ENCODE measurements at regions not wholly inside any gene's neighbourhood (a gene's known extent, or its start where the extent isn't known, plus 50 kb on each side); places are given as distances from the start of the nearest gene placed in this dataset.

GRCh38 chr1:208362011-208362410, 117.8 kb upstream of the PLXNA2 start:
- TF ChIP-seq TAF1 (IDR thresholded peaks at IDR 0.05; ENCODE audit: borderline replicate concordance, insufficient read depth, low read length) = no peak
- TF ChIP-seq FOXP2 (optimal IDR thresholded peaks at IDR 0.05; ENCODE audit: borderline replicate concordance, extremely low read depth, extremely low read length, insufficient read depth) = no peak
- no peak for TF ChIP-seq REST (IDR thresholded peaks at IDR 0.05; ENCODE audit: insufficient read depth in 1 of 2, low read depth in 2 of 2, low read length in 2 of 2)
- no peak for TF ChIP-seq POLR2AphosphoS5 (IDR thresholded peaks at IDR 0.05; ENCODE audit: low read depth, low read length)
- no peak for TF ChIP-seq SIN3A (IDR thresholded peaks at IDR 0.05; ENCODE audit: borderline replicate concordance, insufficient read depth, low read length)

- no peak for TF ChIP-seq POLR2AphosphoS5 (IDR thresholded peaks at IDR 0.05; ENCODE audit: low read depth, low read length)
These were observed 122.4 kb upstream of the PLXNA2 start for GRCh38 chr1:208366559-208366958.

GRCh38 chr1:208369045-208369444, 124.9 kb upstream of the PLXNA2 start:
- TF ChIP-seq SIN3A (IDR thresholded peaks at IDR 0.05; ENCODE audit: borderline replicate concordance, insufficient read depth, low read length) (no peak), FOXP2 (optimal IDR thresholded peaks at IDR 0.05; ENCODE audit: borderline replicate concordance, extremely low read depth, extremely low read length, insufficient read depth) (no peak), REST (IDR thresholded peaks at IDR 0.05; ENCODE audit: insufficient read depth in 1 of 2, low read depth in 2 of 2, low read length in 2 of 2) (no peak), TAF1 (IDR thresholded peaks at IDR 0.05; ENCODE audit: borderline replicate concordance, insufficient read depth, low read length) (no peak), POLR2AphosphoS5 (IDR thresholded peaks at IDR 0.05; ENCODE audit: low read depth, low read length) (no peak)

- TF ChIP-seq FOXP2 (optimal IDR thresholded peaks at IDR 0.05; ENCODE audit: borderline replicate concordance, extremely low read depth, extremely low read length, insufficient read depth) (no peak), SIN3A (IDR thresholded peaks at IDR 0.05; ENCODE audit: borderline replicate concordance, insufficient read depth, low read length) (no peak), POLR2AphosphoS5 (IDR thresholded peaks at IDR 0.05; ENCODE audit: low read depth, low read length) (no peak), REST (IDR thresholded peaks at IDR 0.05; ENCODE audit: insufficient read depth in 1 of 2, low read depth in 2 of 2, low read length in 2 of 2) (no peak), TAF1 (IDR thresholded peaks at IDR 0.05; ENCODE audit: borderline replicate concordance, insufficient read depth, low read length) (no peak)
These were observed 125.5 kb upstream of the PLXNA2 start for GRCh38 chr1:208369658-208370057.

- TF ChIP-seq SIN3A (IDR thresholded peaks at IDR 0.05; ENCODE audit: borderline replicate concordance, insufficient read depth, low read length) (no peak), TAF1 (IDR thresholded peaks at IDR 0.05; ENCODE audit: borderline replicate concordance, insufficient read depth, low read length) (no peak), REST (IDR thresholded peaks at IDR 0.05; ENCODE audit: insufficient read depth in 1 of 2, low read depth in 2 of 2, low read length in 2 of 2) (no peak), POLR2AphosphoS5 (IDR thresholded peaks at IDR 0.05; ENCODE audit: low read depth, low read length) (no peak), FOXP2 (optimal IDR thresholded peaks at IDR 0.05; ENCODE audit: borderline replicate concordance, extremely low read depth, extremely low read length, insufficient read depth) (no peak)
These were observed 130.3 kb upstream of the PLXNA2 start for GRCh38 chr1:208374391-208374941.

Measured in PFSK-1 (cell line).